Neural cell (in vitro differentiated cells): ENCODE measurements at regions not wholly inside any gene's neighbourhood (a gene's known extent, or its start where the extent isn't known, plus 50 kb on each side); places are given as distances from the start of the nearest gene placed in this dataset.

Experiments
- H2AFZ ChIP-seq: fragments of 200-600, 300-800 bp; sonication (generic), shearing (Covaris generic); 2 replicates; pipeline ENCODE4 v1.6.0; 2014; ENCODE audit warnings: low read depth, mild to moderate bottlenecking, antibody characterized with exemption, low read length, moderate library complexity
- H3F3A ChIP-seq: fragments of 200-600 bp; shearing (Covaris generic); 2 replicates; pipeline ENCODE4 v1.6.1; 2016; ENCODE audit warnings: mild to moderate bottlenecking, moderate library complexity, mixed read lengths, antibody characterized with exemption, low read length; ENCODE audit not compliant: insufficient read depth, poor library complexity, severe bottlenecking
- H3K27ac ChIP-seq: fragments of 200-600, 300-800 bp; sonication (generic), shearing (Covaris generic); 2 replicates; pipeline ENCODE4 v1.5.1; 2014; ENCODE audit warnings: mild to moderate bottlenecking, low read length, moderate library complexity
- H3K27me3 ChIP-seq: fragments of 300-800, 200-600 bp; sonication (generic), shearing (Covaris generic); 2 replicates; pipeline ENCODE4 v1.6.0; 2014; ENCODE audit warnings: mild to moderate bottlenecking, low read depth, low read length, moderate library complexity; ENCODE audit not compliant: insufficient read depth
- H3K36me3 ChIP-seq: fragments of 300-800, 200-600 bp; sonication (generic), shearing (Covaris generic); 2 replicates; pipeline ENCODE4 v1.5.1; 2014; ENCODE audit warnings: mild to moderate bottlenecking, antibody characterized with exemption, low read length, moderate library complexity; ENCODE audit not compliant: insufficient read depth
- H3K4me2 ChIP-seq: fragments of 300-800, 200-600 bp; sonication (generic), shearing (Covaris generic); 2 replicates; pipeline ENCODE4 v1.6.0; 2014; ENCODE audit warnings: mild to moderate bottlenecking, low read length
- H3K4me3 ChIP-seq: fragments of 300-800, 200-600 bp; sonication (generic), shearing (Covaris generic); 2 replicates; pipeline ENCODE4 v1.5.1; 2014; ENCODE audit warnings: mild to moderate bottlenecking, low read length, moderate library complexity
- H3K79me2 ChIP-seq: fragments of 200-600 bp; shearing (Covaris generic); replicated peaks from 2 replicates; pipeline ENCODE4 v1.6.0; 2014; ENCODE audit warnings: mild to moderate bottlenecking, low read length, moderate library complexity; ENCODE audit not compliant: insufficient read depth
- H3K9ac ChIP-seq: fragments of 300-800, 200-600 bp; sonication (generic), shearing (Covaris generic); 2 replicates; pipeline ENCODE4 v1.6.1; 2016; ENCODE audit warnings: mild to moderate bottlenecking, low read length, mixed read lengths
- H3K9me2 ChIP-seq: fragments of 200-600 bp; shearing (Covaris generic); 2 replicates; pipeline ENCODE4 v1.6.1; 2016; ENCODE audit warnings: mild to moderate bottlenecking, low read length, mixed read lengths; ENCODE audit not compliant: insufficient read depth
- H3K9me3 ChIP-seq: fragments of 200-600, 300-800 bp; sonication (generic), shearing (Covaris generic); 2 replicates; pipeline ENCODE4 v1.6.1; 2016; ENCODE audit warnings: mild to moderate bottlenecking, mixed run types, low read length, moderate library complexity, mixed read lengths
- H4K20me1 ChIP-seq: fragments of 200-600 bp; shearing (Covaris generic); 2 replicates; pipeline ENCODE4 v1.6.1; 2016; ENCODE audit warnings: mild to moderate bottlenecking, mixed run types; ENCODE audit not compliant: insufficient read depth
- EP300 ChIP-seq: fragments of 450-650 bp; conservative IDR thresholded peaks from 2 replicates; pipeline ENCODE4 v1.6.1; 2014; ENCODE audit warnings: antibody characterized with exemption, mild to moderate bottlenecking, moderate library complexity; ENCODE audit not compliant: poor library complexity, severe bottlenecking
- EZH2 ChIP-seq: fragments of 200-600, 300-800 bp; shearing (Covaris generic), sonication (generic); IDR thresholded peaks from 2 replicates; pipeline ENCODE4 v1.6.1; 2014; ENCODE audit warnings: antibody characterized with exemption, low read length, borderline replicate concordance, mild to moderate bottlenecking; ENCODE audit not compliant: insufficient read depth, poor library complexity, severe bottlenecking
- MXI1 ChIP-seq: fragments of 450-650 bp; conservative IDR thresholded peaks from 2 replicates; pipeline ENCODE4 v1.6.1; 2014; ENCODE audit warnings: antibody characterized with exemption, mild to moderate bottlenecking; ENCODE audit not compliant: poor library complexity, severe bottlenecking
- POLR2AphosphoS5 ChIP-seq: IDR thresholded peaks from 2 replicates; pipeline ENCODE4 v1.6.1; 2012
- RAD21 ChIP-seq: fragments of 450-650 bp; conservative IDR thresholded peaks from 2 replicates; pipeline ENCODE4 v1.6.1; 2014; ENCODE audit warnings: antibody characterized with exemption, mild to moderate bottlenecking, moderate library complexity
- SMC3 ChIP-seq: fragments of 450-650 bp; conservative IDR thresholded peaks from 2 replicates; pipeline ENCODE4 v1.6.1; 2014; ENCODE audit warnings: antibody characterized with exemption, mild to moderate bottlenecking, moderate library complexity; ENCODE audit not compliant: poor library complexity
- TAF1 ChIP-seq: IDR thresholded peaks from 2 replicates; pipeline ENCODE4 v1.6.1; 2012; ENCODE audit warnings: low read depth
- TF ChIP-seq, protein P1 (sequence below): IDR thresholded peaks from 2 replicates; pipeline ENCODE4 v1.6.1; 2012; ENCODE audit warnings: borderline replicate concordance
- TF ChIP-seq, protein P2 (sequence below): fragments of 450-650 bp; IDR thresholded peaks from 2 replicates; pipeline ENCODE4 v1.5.1; 2014; ENCODE audit warnings: antibody characterized with exemption, mild to moderate bottlenecking, moderate library complexity; ENCODE audit not compliant: poor library complexity, severe bottlenecking

DNA sequence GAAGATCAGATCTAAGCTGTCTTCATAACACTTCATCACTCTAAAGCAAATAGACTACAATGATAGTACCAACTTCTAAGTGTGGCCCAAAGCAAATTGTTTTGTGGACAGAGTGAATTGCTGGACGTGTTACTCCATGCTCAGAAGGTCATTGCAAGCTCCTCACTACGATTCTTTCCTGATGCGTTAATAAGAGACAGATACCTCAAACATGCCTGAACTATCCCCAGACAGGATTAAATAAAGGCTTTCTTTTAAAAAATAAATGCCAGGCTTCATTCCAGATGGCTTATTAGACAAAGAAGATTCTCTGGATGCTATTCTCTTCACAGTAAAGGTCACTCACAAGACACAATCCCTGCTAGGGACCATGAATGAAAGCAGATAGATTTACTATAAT, 621.2 kb downstream of the DCDC2C start:
- H3K27ac ChIP-seq: no peak overlapping the region
- H3F3A ChIP-seq: no peaks in the 10 kb centered on the region
- no peaks in the 10 kb centered on the region for H4K20me1 ChIP-seq
- H3K4me2 ChIP-seq: no peak overlapping the region
- no peaks in the 10 kb centered on the region for H3K9me2 ChIP-seq
- no peak overlapping the region for H2AFZ ChIP-seq
- no peaks in the 10 kb centered on the region for H3K9me3 ChIP-seq
- no peak overlapping the region for H3K4me3 ChIP-seq
- H3K9ac ChIP-seq: no peak overlapping the region
- H3K27me3 ChIP-seq: no peaks in the 10 kb centered on the region
- H3K79me2 ChIP-seq: no peaks in the 10 kb centered on the region
- no peaks in the 10 kb centered on the region for H3K36me3 ChIP-seq
- no peak for TF ChIP-seq EP300
- TF ChIP-seq SMC3: no peak
- no peak for TF ChIP-seq RAD21

DNA sequence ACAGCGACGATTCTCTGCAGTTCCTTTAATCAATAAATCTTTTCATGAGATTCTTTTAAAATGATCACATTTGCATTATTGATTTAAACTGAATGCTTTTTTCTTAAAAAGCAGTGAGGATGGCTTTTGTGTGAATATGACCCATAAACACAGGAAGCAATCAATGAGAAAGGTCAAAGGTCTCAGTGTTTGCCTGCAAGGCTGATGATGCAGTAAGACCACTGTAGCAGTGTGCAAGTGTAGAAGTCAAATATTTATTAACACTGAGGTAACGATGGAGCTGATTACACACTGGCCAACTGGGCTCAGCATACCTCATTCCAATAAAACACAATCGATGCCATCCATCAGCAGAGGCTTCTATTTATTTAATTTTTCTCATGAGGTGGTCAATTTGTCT, 633.5 kb downstream of the DCDC2C start:
- no peaks in the 10 kb centered on the region for H3K36me3 ChIP-seq
- no peaks in the 10 kb centered on the region for H3K9me3 ChIP-seq
- H3K4me3 ChIP-seq: no peak overlapping the region
- no peaks in the 10 kb centered on the region for H3K9me2 ChIP-seq
- H3K27me3 ChIP-seq: no peaks in the 10 kb centered on the region
- H3F3A ChIP-seq: no peaks in the 10 kb centered on the region
- H3K79me2 ChIP-seq: no peaks in the 10 kb centered on the region
- H4K20me1 ChIP-seq: no peaks in the 10 kb centered on the region
- no peak overlapping the region for H2AFZ ChIP-seq
- no peak for TF ChIP-seq TAF1
- TF ChIP-seq, protein P1, sequence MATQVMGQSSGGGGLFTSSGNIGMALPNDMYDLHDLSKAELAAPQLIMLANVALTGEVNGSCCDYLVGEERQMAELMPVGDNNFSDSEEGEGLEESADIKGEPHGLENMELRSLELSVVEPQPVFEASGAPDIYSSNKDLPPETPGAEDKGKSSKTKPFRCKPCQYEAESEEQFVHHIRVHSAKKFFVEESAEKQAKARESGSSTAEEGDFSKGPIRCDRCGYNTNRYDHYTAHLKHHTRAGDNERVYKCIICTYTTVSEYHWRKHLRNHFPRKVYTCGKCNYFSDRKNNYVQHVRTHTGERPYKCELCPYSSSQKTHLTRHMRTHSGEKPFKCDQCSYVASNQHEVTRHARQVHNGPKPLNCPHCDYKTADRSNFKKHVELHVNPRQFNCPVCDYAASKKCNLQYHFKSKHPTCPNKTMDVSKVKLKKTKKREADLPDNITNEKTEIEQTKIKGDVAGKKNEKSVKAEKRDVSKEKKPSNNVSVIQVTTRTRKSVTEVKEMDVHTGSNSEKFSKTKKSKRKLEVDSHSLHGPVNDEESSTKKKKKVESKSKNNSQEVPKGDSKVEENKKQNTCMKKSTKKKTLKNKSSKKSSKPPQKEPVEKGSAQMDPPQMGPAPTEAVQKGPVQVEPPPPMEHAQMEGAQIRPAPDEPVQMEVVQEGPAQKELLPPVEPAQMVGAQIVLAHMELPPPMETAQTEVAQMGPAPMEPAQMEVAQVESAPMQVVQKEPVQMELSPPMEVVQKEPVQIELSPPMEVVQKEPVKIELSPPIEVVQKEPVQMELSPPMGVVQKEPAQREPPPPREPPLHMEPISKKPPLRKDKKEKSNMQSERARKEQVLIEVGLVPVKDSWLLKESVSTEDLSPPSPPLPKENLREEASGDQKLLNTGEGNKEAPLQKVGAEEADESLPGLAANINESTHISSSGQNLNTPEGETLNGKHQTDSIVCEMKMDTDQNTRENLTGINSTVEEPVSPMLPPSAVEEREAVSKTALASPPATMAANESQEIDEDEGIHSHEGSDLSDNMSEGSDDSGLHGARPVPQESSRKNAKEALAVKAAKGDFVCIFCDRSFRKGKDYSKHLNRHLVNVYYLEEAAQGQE: no peak
- TF ChIP-seq, protein P2, sequence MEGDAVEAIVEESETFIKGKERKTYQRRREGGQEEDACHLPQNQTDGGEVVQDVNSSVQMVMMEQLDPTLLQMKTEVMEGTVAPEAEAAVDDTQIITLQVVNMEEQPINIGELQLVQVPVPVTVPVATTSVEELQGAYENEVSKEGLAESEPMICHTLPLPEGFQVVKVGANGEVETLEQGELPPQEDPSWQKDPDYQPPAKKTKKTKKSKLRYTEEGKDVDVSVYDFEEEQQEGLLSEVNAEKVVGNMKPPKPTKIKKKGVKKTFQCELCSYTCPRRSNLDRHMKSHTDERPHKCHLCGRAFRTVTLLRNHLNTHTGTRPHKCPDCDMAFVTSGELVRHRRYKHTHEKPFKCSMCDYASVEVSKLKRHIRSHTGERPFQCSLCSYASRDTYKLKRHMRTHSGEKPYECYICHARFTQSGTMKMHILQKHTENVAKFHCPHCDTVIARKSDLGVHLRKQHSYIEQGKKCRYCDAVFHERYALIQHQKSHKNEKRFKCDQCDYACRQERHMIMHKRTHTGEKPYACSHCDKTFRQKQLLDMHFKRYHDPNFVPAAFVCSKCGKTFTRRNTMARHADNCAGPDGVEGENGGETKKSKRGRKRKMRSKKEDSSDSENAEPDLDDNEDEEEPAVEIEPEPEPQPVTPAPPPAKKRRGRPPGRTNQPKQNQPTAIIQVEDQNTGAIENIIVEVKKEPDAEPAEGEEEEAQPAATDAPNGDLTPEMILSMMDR: no peak
- no peak for TF ChIP-seq RAD21
- TF ChIP-seq EZH2: no peak
- TF ChIP-seq EP300: no peak
- TF ChIP-seq POLR2AphosphoS5: no peak
- TF ChIP-seq SMC3: no peak
- no peak for TF ChIP-seq MXI1
- H3K27ac ChIP-seq: no peak overlapping the region
- no peak overlapping the region for H3K9ac ChIP-seq
- no peak overlapping the region for H3K4me2 ChIP-seq

DNA sequence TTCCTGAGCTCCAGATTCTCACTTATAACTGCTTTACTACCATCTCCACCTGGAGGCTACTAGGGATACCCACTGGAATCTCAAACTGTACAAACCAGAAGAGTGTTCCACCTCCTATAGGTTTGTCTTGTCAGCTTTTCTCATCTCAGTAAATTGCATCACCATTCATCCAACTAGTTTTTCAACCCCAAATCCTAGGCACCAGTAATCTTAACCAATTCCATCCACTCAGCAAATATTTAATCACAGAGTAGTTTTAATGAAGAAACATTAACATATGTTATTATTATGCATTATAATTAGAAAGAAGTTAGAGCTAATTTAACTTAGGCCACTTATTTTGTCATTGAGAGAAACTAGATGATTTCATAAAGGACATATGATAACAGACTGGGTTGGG, 635.0 kb downstream of the DCDC2C start:
- H3K79me2 ChIP-seq: no peaks in the 10 kb centered on the region
- no peak overlapping the region for H3K4me2 ChIP-seq
- H3K9me3 ChIP-seq: no peaks in the 10 kb centered on the region
- no peak overlapping the region for H3K9ac ChIP-seq
- H3K9me2 ChIP-seq: no peaks in the 10 kb centered on the region
- H4K20me1 ChIP-seq: no peaks in the 10 kb centered on the region
- no peak for TF ChIP-seq TAF1
- no peak for TF ChIP-seq RAD21
- TF ChIP-seq POLR2AphosphoS5: no peak
- no peak for TF ChIP-seq EP300
- no peak for TF ChIP-seq EZH2
- TF ChIP-seq, protein P1: no peak
- TF ChIP-seq SMC3: no peak
- TF ChIP-seq, protein P2: no peak
- no peak for TF ChIP-seq MXI1
- H3K4me3 ChIP-seq: no peak overlapping the region
- H3K27me3 ChIP-seq: no peaks in the 10 kb centered on the region
- no peaks in the 10 kb centered on the region for H3K36me3 ChIP-seq
- H3F3A ChIP-seq: no peaks in the 10 kb centered on the region
- H2AFZ ChIP-seq: no peak overlapping the region
- no peak overlapping the region for H3K27ac ChIP-seq
